HEK293 (cell line): ENCODE measurements at regions not wholly inside any gene's neighbourhood (a gene's known extent, or its start where the extent isn't known, plus 50 kb on each side); places are given as distances from the start of the nearest gene placed in this dataset.

Source experiments
- CTCF ChIA-PET: fragments of 350-600 bp; formaldehyde crosslinking; extraction: SDS; loops from one replicate; lab custom pipeline; 2021; ENCODE audit warnings: antibody characterized with exemption; lab: Yijun Ruan, JAX
- POLR2A ChIA-PET: fragments of 300-600 bp; formaldehyde crosslinking; extraction: SDS; loops from one replicate; lab custom pipeline; 2020; ENCODE audit warnings: antibody characterized with exemption, inconsistent platforms; lab: Yijun Ruan, JAX
- H3K27ac ChIP-seq: fragments of 200-500 bp; sonication (Bioruptor generic); 2 replicates; pipeline ENCODE4 v1.5.1; 2014; ENCODE audit warnings: low read depth, low read length, control low read depth, inconsistent platforms; ENCODE audit errors: extremely low read depth
- H3K36me3 ChIP-seq, 2 experiments: fragments of 200-500 bp in 1 of 2; sonication (Bioruptor generic) in 1 of 2; 1 replicate in 1 of 2; 2 replicates in 1 of 2; pipeline ENCODE4 v1.5.1; 2014 to 2017; ENCODE audit warnings: inconsistent platforms in 2 of 2, low read length in 2 of 2; ENCODE audit not compliant: control insufficient read depth in 2 of 2, insufficient read depth in 1 of 2
- H3K4me1 ChIP-seq: fragments of 200-500 bp; sonication (Bioruptor generic); 2 replicates; pipeline ENCODE4 v1.5.1; 2014; ENCODE audit warnings: mild to moderate bottlenecking, low read length, inconsistent platforms; ENCODE audit not compliant: control insufficient read depth, insufficient read depth
- H3K4me3 ChIP-seq: 2 replicates; pipeline ENCODE4 v1.5.1; 2011; ENCODE audit warnings: low read depth, mild to moderate bottlenecking, control low read depth, low read length, moderate library complexity
- H3K9me3 ChIP-seq: fragments of 200-500 bp; sonication (Bioruptor generic); 2 replicates; pipeline ENCODE4 v1.5.1; 2014; ENCODE audit warnings: low read depth, low read length, inconsistent platforms; ENCODE audit not compliant: control insufficient read depth, insufficient read depth
- BCL11B ChIP-seq: fragments of 450-650 bp; formaldehyde crosslinking; IDR thresholded peaks from 2 replicates; pipeline ENCODE4 v1.5.1; 2016; ENCODE audit warnings: low read depth, missing biosample characterization, missing genetic modification characterization
- GFI1B ChIP-seq: fragments of 450-650 bp; formaldehyde crosslinking; IDR thresholded peaks from 2 replicates; pipeline ENCODE4 v1.5.1; 2016; ENCODE audit warnings: missing biosample characterization, missing genetic modification characterization
- IKZF3 ChIP-seq: fragments of 450-650 bp; IDR thresholded peaks from 2 replicates; pipeline ENCODE4 v1.5.0; 2018; ENCODE audit warnings: missing biosample characterization, mild to moderate bottlenecking, missing genetic modification characterization, moderate library complexity
- KLF9 ChIP-seq: fragments of 450-650 bp; formaldehyde crosslinking; IDR thresholded peaks from 2 replicates; pipeline ENCODE4 v1.5.1; 2016; ENCODE audit warnings: missing biosample characterization, missing genetic modification characterization, low read depth
- OSR2 ChIP-seq: fragments of 450-650 bp; formaldehyde crosslinking; IDR thresholded peaks from 2 replicates; pipeline ENCODE4 v1.5.1; 2016; ENCODE audit warnings: missing biosample characterization, missing genetic modification characterization
- SP2 ChIP-seq: fragments of 450-650 bp; formaldehyde crosslinking; IDR thresholded peaks from 2 replicates; pipeline ENCODE4 v1.5.1; 2016; ENCODE audit warnings: missing biosample characterization, missing genetic modification characterization
- TCF7L2 ChIP-seq: IDR thresholded peaks from 2 replicates; pipeline ENCODE4 v1.6.1; 2011; ENCODE audit warnings: low read depth, mild to moderate bottlenecking, inconsistent platforms, low read length, moderate library complexity, borderline replicate concordance
- ZBTB17 ChIP-seq: fragments of 450-650 bp; formaldehyde crosslinking; IDR thresholded peaks from 2 replicates; pipeline ENCODE4 v1.5.1; 2016; ENCODE audit warnings: missing biosample characterization, missing genetic modification characterization
- ZBTB20 ChIP-seq: fragments of 450-650 bp; formaldehyde crosslinking; IDR thresholded peaks from 2 replicates; pipeline ENCODE4 v1.5.1; 2016; ENCODE audit warnings: missing biosample characterization, missing genetic modification characterization
- ZFHX2 ChIP-seq: fragments of 450-650 bp; formaldehyde crosslinking; conservative IDR thresholded peaks from 2 replicates; pipeline ENCODE4 v1.5.1; 2016; ENCODE audit warnings: missing biosample characterization, missing genetic modification characterization
- ZFP69B ChIP-seq: fragments of 450-650 bp; formaldehyde crosslinking; IDR thresholded peaks from 2 replicates; pipeline ENCODE4 v1.5.1; 2016; ENCODE audit warnings: missing biosample characterization, missing genetic modification characterization
- ZNF324 ChIP-seq: fragments of 450-650 bp; formaldehyde crosslinking; IDR thresholded peaks from 2 replicates; pipeline ENCODE4 v1.5.1; 2016; ENCODE audit warnings: missing biosample characterization, missing genetic modification characterization
- ZNF518A ChIP-seq: fragments of 450-650 bp; formaldehyde crosslinking; conservative IDR thresholded peaks from 2 replicates; pipeline ENCODE4 v1.5.1; 2016; ENCODE audit warnings: low read depth, missing biosample characterization, missing genetic modification characterization
- ZNF600 ChIP-seq: fragments of 450-650 bp; formaldehyde crosslinking; IDR thresholded peaks from 2 replicates; pipeline ENCODE4 v1.5.1; 2016; ENCODE audit warnings: missing biosample characterization, missing genetic modification characterization
- ZNF664 ChIP-seq: fragments of 450-650 bp; formaldehyde crosslinking; IDR thresholded peaks from 2 replicates; pipeline ENCODE4 v1.5.1; 2016; ENCODE audit warnings: missing biosample characterization, missing genetic modification characterization
- ZNF692 ChIP-seq: fragments of 450-650 bp; formaldehyde crosslinking; IDR thresholded peaks from 2 replicates; pipeline ENCODE4 v1.5.1; 2016; ENCODE audit warnings: missing biosample characterization, missing genetic modification characterization
- TF ChIP-seq, protein P1 (sequence below): fragments of 450-650 bp; formaldehyde crosslinking; IDR thresholded peaks from 2 replicates; pipeline ENCODE4 v1.5.1; 2016; ENCODE audit warnings: missing biosample characterization, missing genetic modification characterization
- TF ChIP-seq, protein P2 (sequence below): fragments of 450-650 bp; formaldehyde crosslinking; IDR thresholded peaks from 2 replicates; pipeline ENCODE4 v1.5.1; 2016; ENCODE audit warnings: missing biosample characterization, missing genetic modification characterization
- TF ChIP-seq, protein P3 (sequence below): fragments of 450-650 bp; formaldehyde crosslinking; IDR thresholded peaks from 2 replicates; pipeline ENCODE4; 2016; ENCODE audit warnings: missing biosample characterization, missing genetic modification characterization
- TF ChIP-seq, protein P4 (sequence below): fragments of 450-650 bp; formaldehyde crosslinking; IDR thresholded peaks from 2 replicates; pipeline ENCODE4 v1.5.1; 2016; ENCODE audit warnings: missing biosample characterization, missing genetic modification characterization
- TF ChIP-seq, protein P5 (sequence below): fragments of 450-650 bp; formaldehyde crosslinking; IDR thresholded peaks from 2 replicates; pipeline ENCODE4 v1.5.1; 2016; ENCODE audit warnings: missing biosample characterization, missing genetic modification characterization, low read depth

DNA sequence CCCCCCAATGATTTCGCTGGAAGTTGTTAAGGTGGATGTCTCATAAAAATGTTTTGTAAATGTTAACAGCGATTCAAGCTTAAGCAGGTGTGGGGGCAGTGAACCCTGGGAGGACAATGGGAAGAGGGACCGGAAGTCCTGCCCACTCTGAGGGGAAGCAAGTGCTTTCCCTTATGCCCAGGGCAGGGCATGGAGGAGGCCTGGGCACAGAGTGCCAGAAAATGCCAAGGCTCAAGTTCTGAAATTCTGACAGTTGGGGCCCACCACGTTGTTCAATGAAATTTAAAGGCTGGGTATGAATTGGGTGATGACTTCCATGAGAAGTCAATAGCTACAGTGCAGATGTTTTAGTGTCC, 132.7 kb upstream of the SALL4 start (continued):
- TF ChIP-seq ZNF518A (tag by site-specific recombination) (peak; percentile 82), SP2 (tag by site-specific recombination) (peak; percentile 25; the same call in 1 of the 2 replicates), ZFHX2 (peak; percentile 33; the same call in 1 of the 2 replicates), ZBTB20 (peak; percentile 58; the same call in 1 of the 2 replicates), ZFP69B (tag by site-specific recombination) (peak; percentile 50; the same call in 1 of the 2 replicates)
- TF ChIP-seq, protein P1, sequence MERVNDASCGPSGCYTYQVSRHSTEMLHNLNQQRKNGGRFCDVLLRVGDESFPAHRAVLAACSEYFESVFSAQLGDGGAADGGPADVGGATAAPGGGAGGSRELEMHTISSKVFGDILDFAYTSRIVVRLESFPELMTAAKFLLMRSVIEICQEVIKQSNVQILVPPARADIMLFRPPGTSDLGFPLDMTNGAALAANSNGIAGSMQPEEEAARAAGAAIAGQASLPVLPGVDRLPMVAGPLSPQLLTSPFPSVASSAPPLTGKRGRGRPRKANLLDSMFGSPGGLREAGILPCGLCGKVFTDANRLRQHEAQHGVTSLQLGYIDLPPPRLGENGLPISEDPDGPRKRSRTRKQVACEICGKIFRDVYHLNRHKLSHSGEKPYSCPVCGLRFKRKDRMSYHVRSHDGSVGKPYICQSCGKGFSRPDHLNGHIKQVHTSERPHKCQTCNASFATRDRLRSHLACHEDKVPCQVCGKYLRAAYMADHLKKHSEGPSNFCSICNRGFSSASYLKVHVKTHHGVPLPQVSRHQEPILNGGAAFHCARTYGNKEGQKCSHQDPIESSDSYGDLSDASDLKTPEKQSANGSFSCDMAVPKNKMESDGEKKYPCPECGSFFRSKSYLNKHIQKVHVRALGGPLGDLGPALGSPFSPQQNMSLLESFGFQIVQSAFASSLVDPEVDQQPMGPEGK (tag by site-specific recombination): peak; percentile 21; the same call in 1 of the 2 replicates

GRCh38 chr20:51934301-51935002, 132.1 kb upstream of the SALL4 start:
- Histone ChIP-seq H3K4me3 (no peak overlapping the region), H3K9me3 (no peaks in the 10 kb centered on the region), H3K36me3 (no peaks in the 10 kb centered on the region), H3K4me1 (peaks cover 29% of the 10 kb centered on the region), H3K27ac (peak overlapping the region; percentile 71)
- CTCF ChIA-PET: interaction anchor here (0.6 to 1.0 kb wide), 3 partner anchors 11 to 184 kb away, joined by 3 to 6 read pairs (median 3); no protein-coding TSS in a partner anchor
- POLR2A ChIA-PET: interaction anchor here (1.1 kb wide), 1 partner anchor 16 kb away, joined by 6 read pairs; no protein-coding TSS in a partner anchor
- TF ChIP-seq ZNF600 (tag by site-specific recombination): 0 out of 2 replicates have a peak, but pooled peaks have one; percentile 31
- TF ChIP-seq ZBTB17: peak; percentile 52
- peak; percentile 97 for TF ChIP-seq OSR2
- TF ChIP-seq, protein P2, sequence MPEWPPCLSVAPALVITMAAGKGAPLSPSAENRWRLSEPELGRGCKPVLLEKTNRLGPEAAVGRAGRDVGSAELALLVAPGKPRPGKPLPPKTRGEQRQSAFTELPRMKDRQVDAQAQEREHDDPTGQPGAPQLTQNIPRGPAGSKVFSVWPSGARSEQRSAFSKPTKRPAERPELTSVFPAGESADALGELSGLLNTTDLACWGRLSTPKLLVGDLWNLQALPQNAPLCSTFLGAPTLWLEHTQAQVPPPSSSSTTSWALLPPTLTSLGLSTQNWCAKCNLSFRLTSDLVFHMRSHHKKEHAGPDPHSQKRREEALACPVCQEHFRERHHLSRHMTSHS (tag by site-specific recombination): no peak
- TF ChIP-seq BCL11B (tag by site-specific recombination): no peak
- TF ChIP-seq ZNF324 (tag by site-specific recombination): no peak
- TF ChIP-seq ZNF664 (tag by site-specific recombination): peak; percentile 56
- TF ChIP-seq, protein P3, sequence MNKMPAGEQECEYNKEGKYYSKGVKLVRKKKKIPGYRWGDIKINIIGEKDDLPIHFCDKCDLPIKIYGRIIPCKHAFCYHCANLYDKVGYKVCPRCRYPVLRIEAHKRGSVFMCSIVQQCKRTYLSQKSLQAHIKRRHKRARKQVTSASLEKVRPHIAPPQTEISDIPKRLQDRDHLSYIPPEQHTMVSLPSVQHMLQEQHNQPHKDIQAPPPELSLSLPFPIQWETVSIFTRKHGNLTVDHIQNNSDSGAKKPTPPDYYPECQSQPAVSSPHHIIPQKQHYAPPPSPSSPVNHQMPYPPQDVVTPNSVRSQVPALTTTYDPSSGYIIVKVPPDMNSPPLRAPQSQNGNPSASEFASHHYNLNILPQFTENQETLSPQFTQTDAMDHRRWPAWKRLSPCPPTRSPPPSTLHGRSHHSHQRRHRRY (tag by site-specific recombination): no peak
- peak; percentile 96 for TF ChIP-seq IKZF3 (tag by site-specific recombination)
- peak; percentile 76 for TF ChIP-seq TCF7L2
- 0 out of 2 replicates have a peak, but pooled peaks have one; percentile 20 for TF ChIP-seq ZNF692 (tag by site-specific recombination)
- TF ChIP-seq, protein P4, sequence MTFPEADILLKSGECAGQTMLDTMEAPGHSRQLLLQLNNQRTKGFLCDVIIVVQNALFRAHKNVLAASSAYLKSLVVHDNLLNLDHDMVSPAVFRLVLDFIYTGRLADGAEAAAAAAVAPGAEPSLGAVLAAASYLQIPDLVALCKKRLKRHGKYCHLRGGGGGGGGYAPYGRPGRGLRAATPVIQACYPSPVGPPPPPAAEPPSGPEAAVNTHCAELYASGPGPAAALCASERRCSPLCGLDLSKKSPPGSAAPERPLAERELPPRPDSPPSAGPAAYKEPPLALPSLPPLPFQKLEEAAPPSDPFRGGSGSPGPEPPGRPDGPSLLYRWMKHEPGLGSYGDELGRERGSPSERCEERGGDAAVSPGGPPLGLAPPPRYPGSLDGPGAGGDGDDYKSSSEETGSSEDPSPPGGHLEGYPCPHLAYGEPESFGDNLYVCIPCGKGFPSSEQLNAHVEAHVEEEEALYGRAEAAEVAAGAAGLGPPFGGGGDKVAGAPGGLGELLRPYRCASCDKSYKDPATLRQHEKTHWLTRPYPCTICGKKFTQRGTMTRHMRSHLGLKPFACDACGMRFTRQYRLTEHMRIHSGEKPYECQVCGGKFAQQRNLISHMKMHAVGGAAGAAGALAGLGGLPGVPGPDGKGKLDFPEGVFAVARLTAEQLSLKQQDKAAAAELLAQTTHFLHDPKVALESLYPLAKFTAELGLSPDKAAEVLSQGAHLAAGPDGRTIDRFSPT: peak; percentile 52; the same call in 1 of the 2 replicates
- peak; percentile 65; the same call in 1 of the 2 replicates for TF ChIP-seq GFI1B (tag by site-specific recombination)
- TF ChIP-seq, protein P5, sequence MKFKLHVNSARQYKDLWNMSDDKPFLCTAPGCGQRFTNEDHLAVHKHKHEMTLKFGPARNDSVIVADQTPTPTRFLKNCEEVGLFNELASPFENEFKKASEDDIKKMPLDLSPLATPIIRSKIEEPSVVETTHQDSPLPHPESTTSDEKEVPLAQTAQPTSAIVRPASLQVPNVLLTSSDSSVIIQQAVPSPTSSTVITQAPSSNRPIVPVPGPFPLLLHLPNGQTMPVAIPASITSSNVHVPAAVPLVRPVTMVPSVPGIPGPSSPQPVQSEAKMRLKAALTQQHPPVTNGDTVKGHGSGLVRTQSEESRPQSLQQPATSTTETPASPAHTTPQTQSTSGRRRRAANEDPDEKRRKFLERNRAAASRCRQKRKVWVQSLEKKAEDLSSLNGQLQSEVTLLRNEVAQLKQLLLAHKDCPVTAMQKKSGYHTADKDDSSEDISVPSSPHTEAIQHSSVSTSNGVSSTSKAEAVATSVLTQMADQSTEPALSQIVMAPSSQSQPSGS (tag by site-specific recombination): peak; percentile 44
- TF ChIP-seq KLF9 (tag by site-specific recombination): no peak
